ENCODE measurements at regions not wholly inside any gene's neighbourhood (a gene's known extent, or its start where the extent isn't known, plus 50 kb on each side); places are given as distances from the start of the nearest gene placed in this dataset.

GRCh38 chr19:30293051-30293785, 79.0 kb upstream of the ZNF536 start:
- DNase-seq, result no peak
- no peaks in the 10 kb centered on the region for H3K9me3 ChIP-seq
- H3K4me1 ChIP-seq (ENCODE audit: insufficient read depth), result no peaks in the 10 kb centered on the region
- no peaks in the 10 kb centered on the region for H3K36me3 ChIP-seq
- WGBS, 3 donors, result 74 to 81% (median 79%) methylated on average over 15 of the region's 15 CpGs
- no peak overlapping the region for H3K27ac ChIP-seq
- no peaks in the 10 kb centered on the region for H3K27me3 ChIP-seq
- intact Hi-C loops (cut with DNase I), result no loop called here
- TF ChIP-seq POLR2A (IDR thresholded peaks at IDR 0.05) (no peak), EP300 (IDR thresholded peaks at IDR 0.05) (no peak)
- no peak overlapping the region for H3K4me3 ChIP-seq

GRCh38 chr19:30297969-30298368, 74.2 kb upstream of the ZNF536 start:
- TF ChIP-seq EP300 (IDR thresholded peaks at IDR 0.05) (no peak), CTCF (IDR thresholded peaks at IDR 0.05) (no peak), POLR2A (IDR thresholded peaks at IDR 0.05) (no peak)
- WGBS, 3 donors, result 88 to 94% (median 89%) methylated on average over 9 of the region's 9 CpGs

GRCh38 chr19:30303131-30303654, 69.0 kb upstream of the ZNF536 start:
- no peak for TF ChIP-seq EP300 (IDR thresholded peaks at IDR 0.05)
- no peak for TF ChIP-seq CTCF (IDR thresholded peaks at IDR 0.05)
- TF ChIP-seq POLR2A (IDR thresholded peaks at IDR 0.05), result no peak
- DNase-seq, result no peak
- H3K9me3 ChIP-seq, result no peaks in the 10 kb centered on the region
- intact Hi-C loops (cut with DNase I), result no loop called here
- 85 to 90% (median 86%) methylated on average over 10 of the region's 10 CpGs for WGBS, 3 donors
- H3K36me3 ChIP-seq, result no peaks in the 10 kb centered on the region
- H3K4me3 ChIP-seq, result no peak overlapping the region
- H3K4me1 ChIP-seq (ENCODE audit: insufficient read depth), result no peaks in the 10 kb centered on the region
- H3K27me3 ChIP-seq, result no peaks in the 10 kb centered on the region
- no peak overlapping the region for H3K27ac ChIP-seq

More at GRCh38 chr19:30297969-30298368, 74.2 kb upstream of the ZNF536 start:
- DNase-seq, result no peak
- Histone ChIP-seq H3K27ac (no peak overlapping the region), H3K9me3 (no peaks in the 10 kb centered on the region), H3K4me3 (no peak overlapping the region), H3K27me3 (no peaks in the 10 kb centered on the region), H3K4me1 (ENCODE audit: insufficient read depth) (no peaks in the 10 kb centered on the region), H3K36me3 (no peaks in the 10 kb centered on the region)
- intact Hi-C loops (cut with DNase I), result no loop called here

GRCh38 chr19:30304540-30304939, 67.6 kb upstream of the ZNF536 start:
- intact Hi-C loops (cut with DNase I), result no loop called here
- WGBS, 3 donors, result 69 to 75% (median 70%) methylated on average over 6 of the region's 6 CpGs

More at GRCh38 chr19:30304540-30304939, 67.6 kb upstream of the ZNF536 start:
- no peak overlapping the region for H3K4me3 ChIP-seq
- H3K27ac ChIP-seq, result no peak overlapping the region
- DNase-seq, result no peak
- H3K4me1 ChIP-seq (ENCODE audit: insufficient read depth), result no peaks in the 10 kb centered on the region
- H3K36me3 ChIP-seq, result no peaks in the 10 kb centered on the region
- no peaks in the 10 kb centered on the region for H3K9me3 ChIP-seq
- H3K27me3 ChIP-seq, result no peaks in the 10 kb centered on the region
- TF ChIP-seq POLR2A (IDR thresholded peaks at IDR 0.05) (no peak), CTCF (IDR thresholded peaks at IDR 0.05) (no peak), EP300 (IDR thresholded peaks at IDR 0.05) (no peak)
